Osteoblast (primary cell): ENCODE measurements at regions not wholly inside any gene's neighbourhood (a gene's known extent, or its start where the extent isn't known, plus 50 kb on each side); places are given as distances from the start of the nearest gene placed in this dataset.
"Not testable (repeated sequence)": the region's sequence is repeated elsewhere in the genome, so short reads cannot be mapped to it uniquely, and the experiment has no call there.

Experiments
- DNase-seq: peaks from one replicate; pipeline ENCODE4 v3.0.0; 2011; ENCODE audit warnings: low spot score, mixed read lengths; ENCODE audit not compliant: insufficient read length; ENCODE audit errors: missing footprints
- H2AFZ ChIP-seq: 2 replicates; pipeline ENCODE4 v1.6.0; 2011; ENCODE audit warnings: mild to moderate bottlenecking, low read length
- H3K27ac ChIP-seq: 2 replicates; pipeline ENCODE4 v1.5.1; 2011; ENCODE audit warnings: mild to moderate bottlenecking, low read depth, low read length, moderate library complexity
- H3K27me3 ChIP-seq: 2 replicates; pipeline ENCODE4 v1.6.0; 2012; ENCODE audit warnings: mild to moderate bottlenecking, control low read depth, inconsistent platforms, low read length, moderate library complexity; ENCODE audit not compliant: insufficient read depth
- H3K36me3 ChIP-seq: 2 replicates; pipeline ENCODE4 v1.5.1; 2011; ENCODE audit warnings: mild to moderate bottlenecking, low read length, control low read depth, moderate library complexity; ENCODE audit not compliant: insufficient read depth
- H3K4me1 ChIP-seq: 2 replicates; pipeline ENCODE4 v1.5.1; 2011; ENCODE audit warnings: mild to moderate bottlenecking, low read length, control low read depth, moderate library complexity; ENCODE audit not compliant: insufficient read depth
- H3K4me2 ChIP-seq: 2 replicates; pipeline ENCODE4 v1.6.0; 2011; ENCODE audit warnings: mild to moderate bottlenecking, low read length; ENCODE audit not compliant: insufficient read depth
- H3K4me3 ChIP-seq: fragments of 200-600 bp; sonication (generic); 3 replicates; pipeline ENCODE4 v1.5.1; 2012; ENCODE audit warnings: mild to moderate bottlenecking, low read length, inconsistent platforms; ENCODE audit not compliant: insufficient read depth
- H3K79me2 ChIP-seq: 2 replicates; pipeline ENCODE4 v1.6.0; 2012; ENCODE audit warnings: mild to moderate bottlenecking, low read length, control low read depth, inconsistent platforms; ENCODE audit not compliant: insufficient read depth
- H3K9me3 ChIP-seq: 2 replicates; pipeline ENCODE4 v1.5.1; 2011; ENCODE audit warnings: low read depth, low read length, control low read depth
- H4K20me1 ChIP-seq: 2 replicates; pipeline ENCODE4 v1.6.0; 2012; ENCODE audit warnings: mild to moderate bottlenecking, low read length, control low read depth; ENCODE audit not compliant: insufficient read depth
- CTCF ChIP-seq: IDR thresholded peaks from 2 replicates; pipeline ENCODE4 v1.5.1; 2011; ENCODE audit warnings: mild to moderate bottlenecking, low read depth, low read length, moderate library complexity; ENCODE audit errors: extremely low read depth

- Histone ChIP-seq H3K79me2 (no peaks in the 10 kb centered on the region), H3K9me3 (no peaks in the 10 kb centered on the region), H3K4me3 (no peak overlapping the region), H4K20me1 (no peaks in the 10 kb centered on the region), H3K4me1 (no peaks in the 10 kb centered on the region), H3K4me2 (no peak overlapping the region), H2AFZ (no peak overlapping the region), H3K36me3 (no peaks in the 10 kb centered on the region), H3K27ac (no peak overlapping the region), H3K27me3 (no peaks in the 10 kb centered on the region)
- no peak for TF ChIP-seq CTCF
- DNase-seq: no peak
Measured at GRCh38 chrX:2631743-2632532, 59.2 kb upstream of the CD99 start.

GRCh38 chrX:2630935-2631742 lies 60.0 kb upstream of the CD99 start:
- not testable (repeated sequence) for DNase-seq, H3K36me3 ChIP-seq

GRCh38 chrX:2630008-2630934 lies 60.8 kb upstream of the CD99 start:
- not testable (repeated sequence) for H3K79me2 ChIP-seq, H3K4me3 ChIP-seq, H4K20me1 ChIP-seq, H3K36me3 ChIP-seq, DNase-seq, H3K4me2 ChIP-seq, H3K27ac ChIP-seq, H2AFZ ChIP-seq, H3K9me3 ChIP-seq, H3K4me1 ChIP-seq, H3K27me3 ChIP-seq

More at GRCh38 chrX:2630935-2631742, 60.0 kb upstream of the CD99 start:
- not testable (repeated sequence) for H3K4me1 ChIP-seq, H3K79me2 ChIP-seq, H4K20me1 ChIP-seq, H3K27ac ChIP-seq, H3K27me3 ChIP-seq, H3K9me3 ChIP-seq, H2AFZ ChIP-seq, H3K4me2 ChIP-seq, H3K4me3 ChIP-seq

GRCh38 chrX:2629316-2630007 lies 61.6 kb upstream of the CD99 start:
- no peaks in the 10 kb centered on the region for H3K9me3 ChIP-seq
- no peaks in the 10 kb centered on the region for H3K36me3 ChIP-seq
- no peak for TF ChIP-seq CTCF

More at GRCh38 chrX:2629316-2630007, 61.6 kb upstream of the CD99 start:
- Histone ChIP-seq H2AFZ (no peak overlapping the region), H3K27ac (no peak overlapping the region), H3K4me2 (no peak overlapping the region), H3K4me3 (no peak overlapping the region), H4K20me1 (no peaks in the 10 kb centered on the region), H3K79me2 (no peaks in the 10 kb centered on the region), H3K27me3 (no peaks in the 10 kb centered on the region), H3K4me1 (no peaks in the 10 kb centered on the region)
- DNase-seq: no peak
